Forelimb muscle (tissue), 1 donor: ENCODE measurements at regions not wholly inside any gene's neighbourhood (a gene's known extent, or its start where the extent isn't known, plus 50 kb on each side); places are given as distances from the start of the nearest gene placed in this dataset.

Experiments
- DNase-seq: peaks from one replicate; pipeline ENCODE4 v3.0.0-alpha.2; 2013; ENCODE audit warnings: low read depth

DNA sequence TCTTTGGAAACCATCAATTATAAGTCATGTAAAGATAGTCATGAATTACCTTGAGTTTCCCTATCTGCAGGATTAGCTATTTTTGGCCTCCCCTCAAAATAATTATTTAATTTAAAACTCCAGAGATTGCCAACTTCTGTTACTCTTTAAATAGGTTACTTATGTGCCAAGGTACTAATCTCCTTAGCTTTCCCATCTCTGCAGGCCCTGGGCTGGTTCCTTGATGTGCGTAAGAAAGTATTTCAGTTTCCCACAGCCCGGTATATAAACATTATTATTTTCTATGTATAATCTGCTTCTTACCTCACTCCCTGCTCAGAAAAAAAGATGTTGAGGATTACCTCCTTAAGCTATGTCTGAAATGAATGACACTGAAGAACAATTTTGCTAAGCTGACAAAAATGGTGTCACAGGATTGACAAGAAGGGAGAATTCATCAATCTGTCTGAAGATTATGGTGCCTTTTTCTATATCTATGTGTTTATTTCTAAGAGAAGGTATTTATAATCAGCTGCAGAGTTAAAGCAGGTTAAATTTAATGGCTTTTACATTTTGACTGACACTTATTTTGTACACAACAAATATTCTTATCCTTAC is 1697.2 kb upstream of the PCDH20 start:
- no peak for DNase-seq

DNA sequence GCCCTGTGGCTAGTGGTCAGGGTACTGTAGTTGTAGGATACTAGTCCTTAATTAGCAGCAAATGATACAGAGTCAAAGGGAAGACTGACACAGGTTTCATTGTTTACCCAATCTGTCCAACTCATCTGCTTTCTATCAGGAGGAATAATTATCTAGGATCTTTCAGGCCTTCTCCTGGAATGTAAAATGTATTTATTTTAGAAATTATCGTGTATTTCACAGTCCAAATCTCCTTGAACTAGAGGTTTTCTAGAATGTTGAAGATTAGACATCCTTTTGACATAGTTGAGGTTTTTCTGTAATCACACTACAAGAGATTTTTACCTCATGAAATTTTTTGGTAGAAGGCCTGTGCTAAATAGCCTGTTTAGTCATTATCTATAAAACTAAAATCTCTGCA is 1694.8 kb upstream of the PCDH20 start:
- no peak for DNase-seq

- DNase-seq, result peak; percentile 1
Measured at GRCh38 chr13:63107179-63107943, 1691.7 kb upstream of the PCDH20 start.

- no peak for DNase-seq
Measured at GRCh38 chr13:63094717-63095116, 1679.1 kb upstream of the PCDH20 start.

DNA sequence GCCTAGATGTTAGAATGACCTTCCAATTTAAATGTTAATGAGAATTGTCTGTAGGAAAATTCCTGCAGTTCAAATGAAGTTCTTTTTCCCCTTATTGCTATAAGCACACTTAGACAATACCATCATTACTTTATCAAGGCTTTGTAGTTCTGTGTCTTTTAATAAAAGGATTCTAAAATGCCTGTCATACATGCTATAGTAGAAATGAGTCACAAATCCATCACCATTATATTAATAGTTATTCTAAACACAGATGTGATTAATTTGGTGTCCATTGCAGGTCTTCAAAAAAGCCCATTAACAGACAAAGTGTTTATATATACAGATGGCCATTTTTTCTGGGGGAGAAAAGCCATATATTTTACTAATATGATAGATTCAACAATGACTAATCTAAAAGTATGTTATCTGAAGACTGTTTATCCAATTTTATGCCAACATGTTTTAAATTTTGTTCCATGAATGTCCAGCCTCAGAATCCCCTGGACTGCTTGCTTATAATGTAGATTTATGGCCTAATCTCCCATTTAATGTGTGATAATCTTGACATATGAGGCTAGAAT is 1678.3 kb upstream of the PCDH20 start:
- no peak for DNase-seq

DNA sequence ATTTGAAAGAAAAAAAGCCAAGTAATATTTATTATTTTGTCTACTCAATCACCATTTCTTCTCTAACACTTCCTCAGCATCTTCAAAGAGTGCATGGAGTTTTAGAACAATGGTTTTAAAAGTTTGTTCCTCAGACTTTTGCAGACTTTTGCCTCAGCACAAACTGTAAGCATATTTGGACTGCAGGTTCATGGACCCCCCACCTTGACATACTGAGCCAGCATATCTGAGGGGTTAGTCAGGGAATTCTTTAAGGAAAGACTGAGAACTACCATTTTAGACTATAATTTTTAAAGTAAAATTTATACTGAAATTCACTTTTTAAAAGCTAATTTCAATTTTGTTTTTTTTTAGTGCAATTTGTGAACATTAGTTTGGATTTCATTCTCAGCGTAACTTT is 1676.8 kb upstream of the PCDH20 start:
- DNase-seq, result no peak

GRCh38 chr13:63090524-63090923 is 1674.9 kb upstream of the PCDH20 start:
- no peak for DNase-seq

GRCh38 chr13:63088226-63088625 is 1672.6 kb upstream of the PCDH20 start:
- DNase-seq, result no peak

DNA sequence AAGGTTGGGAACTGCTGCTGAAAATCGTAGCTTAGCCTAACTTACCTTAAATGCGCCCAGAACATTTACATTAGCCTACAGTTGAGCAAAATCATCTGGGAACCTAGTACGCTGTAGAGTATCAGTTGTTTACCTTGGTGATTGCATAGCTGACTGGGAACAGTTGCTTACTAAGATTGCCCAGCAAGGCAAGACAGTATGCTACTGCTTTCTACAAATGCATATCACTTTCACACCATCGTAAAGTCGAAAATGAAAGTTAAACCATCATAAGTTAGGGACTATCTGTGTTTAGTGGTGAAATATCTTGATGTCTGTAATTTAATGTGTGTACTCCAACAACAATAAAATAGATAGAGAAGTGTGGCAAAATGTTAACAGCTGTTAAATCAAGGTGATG is 1670.6 kb upstream of the PCDH20 start:
- no peak for DNase-seq

DNA sequence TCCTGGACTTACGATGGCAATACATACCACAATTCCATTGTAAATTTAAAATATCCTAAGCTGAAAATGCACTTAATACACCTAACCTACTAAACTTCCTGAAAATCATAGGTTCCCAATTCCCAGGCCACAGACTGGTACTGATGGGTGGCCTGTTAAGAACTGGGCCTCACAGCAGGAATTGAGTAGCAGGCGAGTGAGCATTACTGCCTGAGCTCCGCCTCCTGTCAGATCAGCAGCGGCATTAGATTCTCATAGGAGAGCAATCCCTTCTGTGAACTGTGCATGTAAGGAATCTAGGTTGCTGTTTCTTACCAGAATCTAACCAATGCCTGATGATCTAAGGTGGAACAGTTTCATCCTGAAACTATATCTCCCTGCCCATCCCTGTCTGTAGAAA is 1670.2 kb upstream of the PCDH20 start:
- no peak for DNase-seq

DNA sequence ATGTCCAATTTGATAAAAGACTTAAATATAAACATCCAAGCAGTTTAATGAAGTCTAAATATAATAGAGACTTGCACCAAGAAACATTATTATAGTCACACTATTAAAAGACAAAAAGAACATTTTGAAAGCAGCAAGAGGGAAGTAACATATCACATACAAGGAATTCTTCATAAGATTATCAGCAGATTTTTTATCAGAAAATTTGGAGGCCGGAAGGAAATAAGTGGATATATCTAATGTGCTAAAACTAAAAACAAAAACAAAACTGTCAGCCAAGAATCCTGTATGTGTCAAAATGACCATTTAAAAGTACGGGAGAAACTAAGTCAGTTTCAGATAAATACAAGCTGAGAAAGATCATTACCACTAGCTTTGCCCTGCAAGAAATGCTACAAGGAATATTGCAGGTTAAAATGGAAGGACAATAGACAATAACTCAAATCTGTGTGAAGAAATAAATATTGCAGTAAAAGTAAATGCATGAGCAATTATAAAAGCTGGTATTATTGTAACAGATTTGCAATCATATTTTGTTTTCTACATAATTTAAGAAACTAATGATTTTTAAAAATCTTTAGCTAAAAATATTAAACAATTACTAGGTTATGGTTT is 1665.9 kb upstream of the PCDH20 start:
- no peak for DNase-seq

DNA sequence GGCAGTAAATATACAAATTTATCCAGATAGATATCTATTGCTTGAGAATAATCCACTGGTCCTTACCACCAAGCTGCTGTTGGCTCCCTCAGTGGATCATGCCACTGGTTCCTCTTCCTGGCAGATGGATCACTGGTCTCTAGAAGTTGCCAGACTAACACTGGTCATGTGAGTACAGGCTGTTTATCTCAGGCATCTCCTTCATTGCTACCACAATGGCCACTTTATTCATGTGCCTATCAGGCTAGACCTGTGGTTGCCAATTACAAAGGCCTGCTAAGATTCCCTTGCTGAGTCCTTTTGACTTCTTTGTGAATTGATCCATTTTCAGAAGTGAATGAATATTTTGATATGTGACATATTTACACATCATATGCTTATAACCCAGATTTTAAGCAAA is 1659.5 kb upstream of the PCDH20 start:
- DNase-seq, result no peak

DNA sequence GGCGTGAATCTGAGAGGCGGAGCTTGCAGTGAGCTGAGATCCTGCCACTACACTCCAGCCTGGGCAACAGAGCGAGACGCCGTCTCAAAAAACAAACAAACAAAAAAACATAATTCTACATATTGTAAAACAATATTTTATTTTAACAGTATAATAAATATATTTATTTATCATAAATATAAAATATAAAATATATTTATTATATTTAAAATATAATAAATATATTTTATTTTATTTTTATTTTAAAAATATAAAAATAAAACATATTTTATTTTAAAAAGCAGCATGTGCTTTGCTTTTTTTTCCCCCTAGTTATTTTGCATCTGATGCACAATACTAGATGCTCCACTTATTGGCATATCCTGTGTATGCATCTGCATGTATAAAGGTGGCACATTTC is 1634.6 kb upstream of the PCDH20 start:
- DNase-seq, result no peak

DNA sequence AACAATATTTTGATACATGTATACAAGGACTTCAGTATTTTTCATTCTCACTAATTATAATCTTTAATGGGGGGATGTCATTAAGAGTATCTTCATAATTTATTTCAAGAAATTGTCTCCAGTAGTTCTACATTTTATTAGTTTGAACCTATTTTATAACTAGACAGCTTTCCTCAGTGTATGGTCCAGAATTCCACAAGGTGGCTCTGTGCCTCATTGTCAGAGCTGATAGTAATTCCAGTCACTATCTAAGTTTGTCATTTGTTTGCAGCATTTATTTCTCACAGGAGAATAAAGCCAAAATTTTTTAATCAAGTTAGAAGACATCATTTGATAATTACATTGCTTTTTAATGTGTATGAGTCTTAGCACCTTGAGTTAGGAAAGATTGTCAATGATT is 1633.0 kb upstream of the PCDH20 start:
- DNase-seq, result no peak

- DNase-seq, result no peak
Measured at GRCh38 chr13:63044589-63045313, 1629.1 kb upstream of the PCDH20 start.

GRCh38 chr13:63042686-63043085 is 1627.0 kb upstream of the PCDH20 start:
- DNase-seq, result no peak

GRCh38 chr13:63041640-63042414 is 1626.2 kb upstream of the PCDH20 start:
- DNase-seq, result no peak

- DNase-seq, result no peak
Measured at GRCh38 chr13:63026285-63026797, 1610.7 kb upstream of the PCDH20 start.

DNA sequence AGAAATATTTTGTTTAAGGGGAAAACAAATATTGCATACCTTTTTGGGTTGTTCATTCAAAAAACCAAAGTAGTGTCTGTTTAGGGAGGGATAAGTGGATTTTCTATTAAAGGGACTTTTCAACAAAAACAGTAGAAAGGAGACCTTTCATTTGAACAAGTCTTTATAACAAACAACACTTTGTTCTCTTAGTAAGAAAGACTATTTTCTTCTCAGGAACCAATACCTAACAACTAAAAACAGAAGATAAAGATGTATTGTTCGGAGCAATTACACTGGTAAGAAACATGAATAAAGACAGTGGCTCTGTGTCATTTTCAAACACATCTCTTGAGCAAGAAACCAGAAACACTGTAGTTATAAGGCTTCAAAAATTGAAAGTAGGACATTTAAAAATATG is 1610.1 kb upstream of the PCDH20 start:
- DNase-seq, result no peak

DNA sequence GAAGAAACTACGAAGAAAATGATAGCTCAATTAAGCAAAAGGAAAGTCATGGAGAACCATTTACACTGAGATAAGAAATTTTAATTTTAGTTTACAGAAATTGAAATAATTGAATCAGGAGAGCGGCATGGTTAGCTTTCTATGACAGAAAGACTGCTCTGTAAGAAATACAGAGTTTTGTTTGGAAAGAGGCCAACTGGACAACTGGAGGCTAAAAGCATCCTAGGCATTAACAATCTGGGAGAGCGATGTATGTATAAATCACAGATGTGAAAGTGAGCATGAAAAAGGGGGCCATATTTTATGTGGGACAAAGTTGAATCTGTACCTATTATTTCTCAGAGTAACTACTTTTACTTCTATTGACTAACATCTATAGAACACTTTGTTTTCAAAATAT is 1608.8 kb upstream of the PCDH20 start:
- no peak for DNase-seq

DNA sequence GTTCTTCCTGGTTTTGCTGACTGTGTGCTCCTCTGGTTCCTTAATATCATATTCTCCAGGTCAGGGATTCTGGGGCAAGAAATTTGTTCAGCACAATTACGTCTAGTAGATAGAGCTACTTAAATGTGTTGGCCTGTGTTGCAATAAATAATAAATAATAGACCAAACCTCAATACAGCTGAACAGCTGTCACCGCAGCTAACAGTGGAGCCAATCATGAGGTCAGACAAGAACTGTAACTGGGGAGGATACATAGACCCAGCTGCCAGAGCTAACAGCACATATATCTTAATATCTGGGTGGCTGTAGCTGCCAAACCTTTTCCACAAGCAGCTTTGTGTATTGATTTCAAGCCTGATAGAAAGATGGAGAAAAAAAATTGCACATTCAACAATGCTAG is 1596.3 kb upstream of the PCDH20 start:
- DNase-seq, result peak; percentile 71
